ENCODE measurements at regions not wholly inside any gene's neighbourhood (a gene's known extent, or its start where the extent isn't known, plus 50 kb on each side); places are given as distances from the start of the nearest gene placed in this dataset.

GRCh38 chr13:26897706-26898550 lies 137.3 kb upstream of the GPR12 start:
- H3K27ac ChIP-seq (ENCODE audit: low read depth in 2 of 2, low read length in 2 of 2) = no peak overlapping the region
- no peaks in the 10 kb centered on the region for H3K36me3 ChIP-seq (ENCODE audit: control insufficient read depth in 2 of 3, insufficient read depth in 3 of 3, low read length in 3 of 3)
- H3K4me1 ChIP-seq (ENCODE audit: control insufficient read depth in 2 of 3, insufficient read depth in 2 of 3, low read depth in 1 of 3, low read length in 3 of 3) = no peaks in the 10 kb centered on the region
- TF ChIP-seq, protein P1, sequence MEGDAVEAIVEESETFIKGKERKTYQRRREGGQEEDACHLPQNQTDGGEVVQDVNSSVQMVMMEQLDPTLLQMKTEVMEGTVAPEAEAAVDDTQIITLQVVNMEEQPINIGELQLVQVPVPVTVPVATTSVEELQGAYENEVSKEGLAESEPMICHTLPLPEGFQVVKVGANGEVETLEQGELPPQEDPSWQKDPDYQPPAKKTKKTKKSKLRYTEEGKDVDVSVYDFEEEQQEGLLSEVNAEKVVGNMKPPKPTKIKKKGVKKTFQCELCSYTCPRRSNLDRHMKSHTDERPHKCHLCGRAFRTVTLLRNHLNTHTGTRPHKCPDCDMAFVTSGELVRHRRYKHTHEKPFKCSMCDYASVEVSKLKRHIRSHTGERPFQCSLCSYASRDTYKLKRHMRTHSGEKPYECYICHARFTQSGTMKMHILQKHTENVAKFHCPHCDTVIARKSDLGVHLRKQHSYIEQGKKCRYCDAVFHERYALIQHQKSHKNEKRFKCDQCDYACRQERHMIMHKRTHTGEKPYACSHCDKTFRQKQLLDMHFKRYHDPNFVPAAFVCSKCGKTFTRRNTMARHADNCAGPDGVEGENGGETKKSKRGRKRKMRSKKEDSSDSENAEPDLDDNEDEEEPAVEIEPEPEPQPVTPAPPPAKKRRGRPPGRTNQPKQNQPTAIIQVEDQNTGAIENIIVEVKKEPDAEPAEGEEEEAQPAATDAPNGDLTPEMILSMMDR (IDR thresholded peaks at IDR 0.05; ENCODE audit: borderline replicate concordance, extremely low read depth, insufficient read depth) = no peak
- FAIRE-seq = no peak
- H3K9me3 ChIP-seq (ENCODE audit: control insufficient read depth in 2 of 3, insufficient read depth in 1 of 3, low read length in 3 of 3) = no peaks in the 10 kb centered on the region
- DNase-seq = peak in 1 of 5 donors; percentile 16
- no peak overlapping the region for H3K9ac ChIP-seq (ENCODE audit: low read length in 3 of 3)
- intact Hi-C loops (cut with DNase I) = no loop called here
- H3K4me3 ChIP-seq (ENCODE audit: low read length in 3 of 3) = no peak overlapping the region
- H3K27me3 ChIP-seq (ENCODE audit: control insufficient read depth, insufficient read depth, low read length) = no peaks in the 10 kb centered on the region

DNA sequence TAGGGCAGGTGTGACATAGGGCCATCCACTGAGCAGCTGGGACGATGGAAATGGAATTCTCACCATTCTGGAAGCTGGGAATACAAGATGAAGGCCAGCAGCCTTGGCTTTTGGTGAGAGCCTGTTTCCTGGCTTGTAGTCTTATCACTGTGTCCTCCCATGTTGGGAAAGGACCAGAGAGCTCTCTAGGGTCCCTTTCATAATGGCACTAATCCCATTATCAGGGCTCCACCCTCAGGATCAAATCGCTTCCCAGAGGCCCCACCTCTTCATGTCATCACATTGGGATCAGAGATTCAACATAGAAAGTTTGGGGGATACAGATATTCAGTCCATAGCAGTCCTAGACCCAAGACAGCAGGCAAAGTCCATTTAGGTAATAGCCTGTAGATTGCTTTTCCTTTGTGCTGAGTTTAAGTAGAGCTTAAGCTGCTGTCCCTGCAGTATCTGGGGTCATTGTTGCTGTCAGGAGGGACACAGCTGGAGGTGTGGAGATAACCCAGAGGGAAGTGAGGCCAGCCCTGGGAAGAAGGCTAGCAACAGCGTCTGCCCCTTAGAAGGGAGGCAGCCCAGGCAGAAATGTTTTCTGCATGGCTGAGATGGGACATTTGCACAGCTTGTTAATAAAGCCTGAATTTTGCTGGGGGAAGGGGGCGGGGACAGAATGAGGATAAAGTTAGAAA lies 136.5 kb upstream of the GPR12 start:
- FAIRE-seq = no peak
- H3K4me3 ChIP-seq (ENCODE audit: low read length in 3 of 3) = no peak overlapping the region
- no peaks in the 10 kb centered on the region for H3K4me1 ChIP-seq (ENCODE audit: control insufficient read depth in 2 of 3, insufficient read depth in 2 of 3, low read depth in 1 of 3, low read length in 3 of 3)
- H3K27ac ChIP-seq (ENCODE audit: low read depth in 2 of 2, low read length in 2 of 2) = no peak overlapping the region
- intact Hi-C loops (cut with DNase I) = no loop called here
- DNase-seq = no peak
- no peak overlapping the region for H3K9ac ChIP-seq (ENCODE audit: low read length in 3 of 3)
- TF ChIP-seq, protein P1 (IDR thresholded peaks at IDR 0.05; ENCODE audit: borderline replicate concordance, extremely low read depth, insufficient read depth) = no peak
- no peaks in the 10 kb centered on the region for H3K36me3 ChIP-seq (ENCODE audit: control insufficient read depth in 2 of 3, insufficient read depth in 3 of 3, low read length in 3 of 3)
- no peaks in the 10 kb centered on the region for H3K27me3 ChIP-seq (ENCODE audit: control insufficient read depth, insufficient read depth, low read length)
- no peaks in the 10 kb centered on the region for H3K9me3 ChIP-seq (ENCODE audit: control insufficient read depth in 2 of 3, insufficient read depth in 1 of 3, low read length in 3 of 3)

GRCh38 chr13:26895808-26896466 lies 135.4 kb upstream of the GPR12 start:
- H3K27me3 ChIP-seq (ENCODE audit: control insufficient read depth, insufficient read depth, low read length) = no peaks in the 10 kb centered on the region
- H3K36me3 ChIP-seq (ENCODE audit: control insufficient read depth in 2 of 3, insufficient read depth in 3 of 3, low read length in 3 of 3) = no peaks in the 10 kb centered on the region
- FAIRE-seq (no peak), DNase-seq (peak in 1 of 5 donors; percentile 49)
- intact Hi-C loops (cut with DNase I) = no loop called here
- no peaks in the 10 kb centered on the region for H3K4me1 ChIP-seq (ENCODE audit: control insufficient read depth in 2 of 3, insufficient read depth in 2 of 3, low read depth in 1 of 3, low read length in 3 of 3)
- no peaks in the 10 kb centered on the region for H3K9me3 ChIP-seq (ENCODE audit: control insufficient read depth in 2 of 3, insufficient read depth in 1 of 3, low read length in 3 of 3)
- TF ChIP-seq, protein P1 (IDR thresholded peaks at IDR 0.05; ENCODE audit: borderline replicate concordance, extremely low read depth, insufficient read depth) = no peak
- H3K27ac ChIP-seq (ENCODE audit: low read depth in 2 of 2, low read length in 2 of 2) = no peak overlapping the region
- no peak overlapping the region for H3K9ac ChIP-seq (ENCODE audit: low read length in 3 of 3)
- H3K4me3 ChIP-seq (ENCODE audit: low read length in 3 of 3) = no peak overlapping the region

All from kidney (tissue), 13 donors.